IMR-90 (cell line): ENCODE measurements at regions not wholly inside any gene's neighbourhood (a gene's known extent, or its start where the extent isn't known, plus 50 kb on each side); places are given as distances from the start of the nearest gene placed in this dataset.

Experiments used
- ATAC-seq: fragments of 200-7000 bp; cut with Tn5 transposase; 2 replicates; pipeline ENCODE4 v1.9.1; 2020; ENCODE audit warnings: low read depth, mild to moderate bottlenecking, moderate library complexity
- BruUV-seq: library from RNA; stranded (reverse); fragments of 400-500 nt; replicated peaks from 2 replicates; lab custom pipeline; 2021; lab: Mats Ljungman, UMichigan
- CTCF ChIA-PET: fragments of 300-600 bp; formaldehyde crosslinking; extraction: SDS; loops from one replicate; lab custom pipeline; 2021; ENCODE audit warnings: antibody characterized with exemption; lab: Yijun Ruan, JAX
- POLR2A ChIA-PET: fragments of 300-600 bp; sonication (Branson Sonifier 250); formaldehyde crosslinking; loops from one replicate; lab custom pipeline; 2022; ENCODE audit warnings: antibody characterized with exemption; ENCODE audit not compliant: unreplicated experiment; lab: Charles Lee
- DNase-seq: peaks from one replicate; pipeline ENCODE4 v3.0.0; 2013
- H2AFZ ChIP-seq: replicated peaks from 2 replicates; pipeline ENCODE3; 2013; ENCODE audit warnings: low read length, mild to moderate bottlenecking; ENCODE audit not compliant: poor library complexity
- H2AK5ac ChIP-seq: 2 replicates; pipeline ENCODE4 v1.6.1; 2013; ENCODE audit warnings: low read depth, low read length, inconsistent platforms
- H2AK9ac ChIP-seq: replicated peaks from 2 replicates; pipeline ENCODE3; 2013; ENCODE audit warnings: mild to moderate bottlenecking, low read depth, low read length, moderate library complexity; ENCODE audit not compliant: poor library complexity
- H2BK120ac ChIP-seq: 2 replicates; pipeline ENCODE4 v1.6.1; 2013; ENCODE audit warnings: low read depth, low read length, inconsistent platforms
- H2BK15ac ChIP-seq: 3 replicates; pipeline ENCODE4 v1.6.1; 2013; ENCODE audit warnings: low read depth, low read length, inconsistent platforms
- H2BK20ac ChIP-seq: 2 replicates; pipeline ENCODE4 v1.6.1; 2013; ENCODE audit warnings: low read depth, mild to moderate bottlenecking, inconsistent platforms, low read length, moderate library complexity
- H2BK5ac ChIP-seq: 2 replicates; pipeline ENCODE4 v1.6.1; 2013; ENCODE audit warnings: mild to moderate bottlenecking, low read depth, low read length, inconsistent platforms; ENCODE audit not compliant: poor library complexity, severe bottlenecking
- H3K14ac ChIP-seq: replicated peaks from 2 replicates; pipeline ENCODE4 v1.6.1; 2013; ENCODE audit warnings: low read depth, low read length, inconsistent platforms
- H3K18ac ChIP-seq: 2 replicates; pipeline ENCODE4 v1.6.1; 2013; ENCODE audit warnings: low read depth, low read length, control low read depth
- H3K23ac ChIP-seq: 2 replicates; pipeline ENCODE4 v1.6.1; 2013; ENCODE audit warnings: low read depth, low read length, inconsistent platforms
- H3K27ac ChIP-seq: 2 replicates; pipeline ENCODE4 v1.5.1; 2013; ENCODE audit warnings: mild to moderate bottlenecking, control low read depth, low read length; ENCODE audit not compliant: insufficient read depth
- H3K27me3 ChIP-seq: 2 replicates; pipeline ENCODE4 v1.6.1; 2013; ENCODE audit warnings: low read length; ENCODE audit not compliant: control insufficient read depth, insufficient read depth
- H3K36me3 ChIP-seq: 2 replicates; pipeline ENCODE4 v1.6.1; 2013; ENCODE audit warnings: low read length, mixed read lengths; ENCODE audit not compliant: control insufficient read depth, insufficient read depth
- H3K4ac ChIP-seq: 2 replicates; pipeline ENCODE4 v1.6.1; 2013; ENCODE audit warnings: low read depth, low read length, inconsistent platforms
- H3K4me1 ChIP-seq: 2 replicates; pipeline ENCODE4 v1.6.1; 2013; ENCODE audit warnings: low read length, mixed read lengths; ENCODE audit not compliant: control insufficient read depth, insufficient read depth
- H3K4me2 ChIP-seq: 2 replicates; pipeline ENCODE4 v1.6.1; 2013; ENCODE audit warnings: low read depth, mild to moderate bottlenecking, control low read depth, low read length, moderate library complexity
- H3K4me3 ChIP-seq: 2 replicates; pipeline ENCODE4 v1.5.1; 2013; ENCODE audit warnings: low read depth, mild to moderate bottlenecking, control low read depth, low read length, moderate library complexity; ENCODE audit not compliant: insufficient read depth
- H3K56ac ChIP-seq: 2 replicates; pipeline ENCODE4 v1.6.1; 2013; ENCODE audit warnings: low read length, inconsistent platforms; ENCODE audit not compliant: insufficient read depth; ENCODE audit errors: extremely low read depth
- H3K79me1 ChIP-seq, 2 experiments: 2 replicates each; pipeline ENCODE4 v1.6.1; 2013; ENCODE audit warnings: low read length in 2 of 2, inconsistent platforms in 1 of 2, low read depth in 1 of 2
- H3K9ac ChIP-seq: 2 replicates; pipeline ENCODE4 v1.6.1; 2013; ENCODE audit warnings: low read depth, low read length, control low read depth
- H3K9me1 ChIP-seq: 2 replicates; pipeline ENCODE4 v1.6.1; 2013; ENCODE audit warnings: low read length, inconsistent platforms; ENCODE audit not compliant: insufficient read depth
- H3K9me3 ChIP-seq: 2 replicates; pipeline ENCODE4 v1.6.1; 2013; ENCODE audit warnings: low read length; ENCODE audit not compliant: control insufficient read depth, insufficient read depth
- H4K20me1 ChIP-seq: 2 replicates; pipeline ENCODE4 v1.6.1; 2013; ENCODE audit warnings: low read length, inconsistent platforms; ENCODE audit not compliant: insufficient read depth
- H4K5ac ChIP-seq: 2 replicates; pipeline ENCODE4 v1.6.1; 2013; ENCODE audit warnings: mild to moderate bottlenecking, low read depth, low read length, control low read depth
- H4K8ac ChIP-seq, 2 experiments: 2 replicates each; pipeline ENCODE4 v1.6.1; 2013; ENCODE audit warnings: low read depth in 2 of 2, low read length in 2 of 2, control low read depth in 1 of 2, inconsistent platforms in 1 of 2
- H4K91ac ChIP-seq: 2 replicates; pipeline ENCODE4 v1.6.1; 2013; ENCODE audit warnings: low read depth, low read length, inconsistent platforms; ENCODE audit not compliant: insufficient read depth
- BHLHE40 ChIP-seq: fragments of 150-350 bp; IDR thresholded peaks from 2 replicates; pipeline ENCODE4 v1.6.1; 2016; ENCODE audit warnings: mild to moderate bottlenecking, low read depth, low read length
- CEBPB ChIP-seq: IDR thresholded peaks from 2 replicates; pipeline ENCODE4 v1.6.1; 2012; ENCODE audit warnings: low read depth, low read length, improper control_type of control experiment
- CHD1 ChIP-seq: IDR thresholded peaks from 2 replicates; pipeline ENCODE4 v1.6.1; 2012; ENCODE audit warnings: low read depth, low read length, improper control_type of control experiment
- ELK1 ChIP-seq: fragments of 150-350 bp; IDR thresholded peaks from 2 replicates; pipeline ENCODE4 v1.6.1; 2016; ENCODE audit warnings: low read depth, mild to moderate bottlenecking, low read length, moderate library complexity, borderline replicate concordance
- FOS ChIP-seq: fragments of 150-350 bp; IDR thresholded peaks from 2 replicates; pipeline ENCODE4 v1.6.1; 2016; ENCODE audit warnings: low read depth, low read length
- MAFK ChIP-seq: IDR thresholded peaks from 2 replicates; pipeline ENCODE4 v1.6.1; 2012; ENCODE audit warnings: low read depth, low read length, improper control_type of control experiment
- MAZ ChIP-seq: IDR thresholded peaks from 2 replicates; pipeline ENCODE4 v1.6.1; 2012; ENCODE audit warnings: low read depth, mild to moderate bottlenecking, low read length, improper control_type of control experiment, moderate library complexity, borderline replicate concordance
- MXI1 ChIP-seq: IDR thresholded peaks from 2 replicates; pipeline ENCODE4 v1.6.1; 2012; ENCODE audit warnings: low read depth, mild to moderate bottlenecking, low read length, moderate library complexity, borderline replicate concordance
- NFE2L2 ChIP-seq: fragments of 150-350 bp; IDR thresholded peaks from 2 replicates; pipeline ENCODE4 v1.6.1; 2016; ENCODE audit warnings: low read depth, mild to moderate bottlenecking, low read length
- POLR2A ChIP-seq: IDR thresholded peaks from 2 replicates; pipeline ENCODE4 v1.6.1; 2012; ENCODE audit warnings: mild to moderate bottlenecking, low read depth, low read length
- RAD21 ChIP-seq: IDR thresholded peaks from 2 replicates; pipeline ENCODE4 v1.6.1; 2012; ENCODE audit warnings: low read length, improper control_type of control experiment
- RCOR1 ChIP-seq: IDR thresholded peaks from 2 replicates; pipeline ENCODE4 v1.6.1; 2012; ENCODE audit warnings: mild to moderate bottlenecking, low read length, improper control_type of control experiment; ENCODE audit not compliant: insufficient replicate concordance
- RFX5 ChIP-seq: IDR thresholded peaks from 2 replicates; pipeline ENCODE4 v1.8.0; 2012; ENCODE audit warnings: low read depth, mild to moderate bottlenecking, low read length, moderate library complexity
- SMC3 ChIP-seq: fragments of 150-350 bp; IDR thresholded peaks from 2 replicates; pipeline ENCODE4 v1.6.1; 2016; ENCODE audit warnings: low read depth, mild to moderate bottlenecking, antibody characterized with exemption, low read length, moderate library complexity
- USF2 ChIP-seq: fragments of 150-350 bp; IDR thresholded peaks from 2 replicates; pipeline ENCODE4 v1.6.1; 2017; ENCODE audit warnings: mild to moderate bottlenecking, antibody characterized with exemption, low read length, low read depth
- WGBS, 2 experiments: methylation state at CpG; one replicate each; pipeline versions ENCODE4 v1.1.5 to v1.1.7; 2013; ENCODE audit warnings: missing lambda C conversion rate in 2 of 2; ENCODE audit not compliant: insufficient read length in 1 of 2; ENCODE audit errors: extremely low coverage in 2 of 2; 5-methylcytosine and 5-hydroxymethylcytosine counted together
- dilution Hi-C: fragments of 300-500 bp; cut with HindIII; formaldehyde crosslinking; loops from one replicate; pipeline ENCODE4 v1.14.3; 2018; ENCODE audit warnings: low sequenced_read_pairs; ENCODE audit not compliant: unreplicated experiment
- in situ Hi-C: fragments of 300-500 bp; cut with MboI; formaldehyde crosslinking; loops from 3 replicates; pipeline ENCODE4 v1.14.3; 2019; ENCODE audit warnings: low sequenced_read_pairs, inconsistent platforms, mixed read lengths
- intact Hi-C: fragments of 100-400 bp; cut with micrococcal nuclease; formaldehyde crosslinking; loops from 2 replicates; pipeline ENCODE4 v1.10.0; 2022
- TF ChIP-seq, protein P1 (sequence below): conservative IDR thresholded peaks from 2 replicates; pipeline ENCODE4 v1.5.1; 2012; ENCODE audit warnings: mild to moderate bottlenecking, low read depth, low read length, improper control_type of control experiment

GRCh38 chr20:54292185-54292584, 84.3 kb downstream of the PFDN4 start:
- dilution Hi-C loops: no loop called here
- H2AFZ ChIP-seq: no peak overlapping the region
- in situ Hi-C loops: no loop called here
- H3K9me3 ChIP-seq: no peaks in the 10 kb centered on the region
- H3K9me1 ChIP-seq: no peaks in the 10 kb centered on the region
- H3K14ac ChIP-seq: no peak overlapping the region
- H3K36me3 ChIP-seq: no peaks in the 10 kb centered on the region
- no peak for ATAC-seq
- no peak overlapping the region for H2AK9ac ChIP-seq
- no CpG with 5 or more reads among the region's 3 CpGs for WGBS, 2 experiments
- H2BK20ac ChIP-seq: no peak overlapping the region
- H2AK5ac ChIP-seq: no peak overlapping the region
- peak; percentile 25 for DNase-seq
- no peak overlapping the region for H2BK120ac ChIP-seq
- BruUV-seq: no TSS peak
- H3K4ac ChIP-seq: no peak overlapping the region
- no peak overlapping the region for H4K91ac ChIP-seq
- no peaks in the 10 kb centered on the region for H4K20me1 ChIP-seq
- intact Hi-C loops: no loop called here
- no peak overlapping the region for H2BK5ac ChIP-seq
- H4K5ac ChIP-seq: no peak overlapping the region
- ChIA-PET CTCF (no interaction called here), POLR2A (no interaction called here)
- H3K4me2 ChIP-seq: no peak overlapping the region
- H3K9ac ChIP-seq: no peak overlapping the region
- no peak overlapping the region for H3K27ac ChIP-seq
- no peaks in the 10 kb centered on the region; the same call in 1 of the 2 replicates for H3K27me3 ChIP-seq
- H3K79me1 ChIP-seq: no peaks in the 10 kb centered on the region
- no peak overlapping the region for H3K56ac ChIP-seq
- H4K8ac ChIP-seq: no peak overlapping the region
- H3K18ac ChIP-seq: no peak overlapping the region
- no peak overlapping the region for H3K4me3 ChIP-seq
- no peaks in the 10 kb centered on the region for H3K4me1 ChIP-seq
- no peak overlapping the region for H3K23ac ChIP-seq
- no peak overlapping the region for H2BK15ac ChIP-seq
- TF ChIP-seq USF2: no peak
- TF ChIP-seq BHLHE40: no peak
- no peak for TF ChIP-seq RAD21
- TF ChIP-seq MXI1: no peak
- no peak for TF ChIP-seq CEBPB
- TF ChIP-seq MAFK: no peak
- TF ChIP-seq, protein P1, sequence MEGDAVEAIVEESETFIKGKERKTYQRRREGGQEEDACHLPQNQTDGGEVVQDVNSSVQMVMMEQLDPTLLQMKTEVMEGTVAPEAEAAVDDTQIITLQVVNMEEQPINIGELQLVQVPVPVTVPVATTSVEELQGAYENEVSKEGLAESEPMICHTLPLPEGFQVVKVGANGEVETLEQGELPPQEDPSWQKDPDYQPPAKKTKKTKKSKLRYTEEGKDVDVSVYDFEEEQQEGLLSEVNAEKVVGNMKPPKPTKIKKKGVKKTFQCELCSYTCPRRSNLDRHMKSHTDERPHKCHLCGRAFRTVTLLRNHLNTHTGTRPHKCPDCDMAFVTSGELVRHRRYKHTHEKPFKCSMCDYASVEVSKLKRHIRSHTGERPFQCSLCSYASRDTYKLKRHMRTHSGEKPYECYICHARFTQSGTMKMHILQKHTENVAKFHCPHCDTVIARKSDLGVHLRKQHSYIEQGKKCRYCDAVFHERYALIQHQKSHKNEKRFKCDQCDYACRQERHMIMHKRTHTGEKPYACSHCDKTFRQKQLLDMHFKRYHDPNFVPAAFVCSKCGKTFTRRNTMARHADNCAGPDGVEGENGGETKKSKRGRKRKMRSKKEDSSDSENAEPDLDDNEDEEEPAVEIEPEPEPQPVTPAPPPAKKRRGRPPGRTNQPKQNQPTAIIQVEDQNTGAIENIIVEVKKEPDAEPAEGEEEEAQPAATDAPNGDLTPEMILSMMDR: no peak
- no peak for TF ChIP-seq FOS
- TF ChIP-seq SMC3: no peak
- TF ChIP-seq NFE2L2: no peak
- TF ChIP-seq MAZ: no peak
- no peak for TF ChIP-seq ELK1
- no peak for TF ChIP-seq RCOR1
- TF ChIP-seq POLR2A: no peak
- no peak for TF ChIP-seq RFX5
- no peak for TF ChIP-seq CHD1
